AG09309 (cell line): ENCODE measurements at regions not wholly inside any gene's neighbourhood (a gene's known extent, or its start where the extent isn't known, plus 50 kb on each side); places are given as distances from the start of the nearest gene placed in this dataset.

ENCODE experiments used
- DNase-seq: peaks from one replicate; pipeline ENCODE4 v3.0.0-alpha.2; 2010; ENCODE audit warnings: low read depth
- H3K4me3 ChIP-seq: 2 replicates; pipeline ENCODE4 v1.5.1; 2011; ENCODE audit warnings: mild to moderate bottlenecking, low read depth, low read length, moderate library complexity; ENCODE audit not compliant: control insufficient read depth
- TF ChIP-seq, protein P1 (sequence below): IDR thresholded peaks from 2 replicates; pipeline ENCODE4 v1.5.1; 2011; ENCODE audit warnings: mild to moderate bottlenecking, low read depth, low read length, inconsistent platforms; ENCODE audit not compliant: insufficient read depth, control insufficient read depth; ENCODE audit errors: missing control alignments

DNA sequence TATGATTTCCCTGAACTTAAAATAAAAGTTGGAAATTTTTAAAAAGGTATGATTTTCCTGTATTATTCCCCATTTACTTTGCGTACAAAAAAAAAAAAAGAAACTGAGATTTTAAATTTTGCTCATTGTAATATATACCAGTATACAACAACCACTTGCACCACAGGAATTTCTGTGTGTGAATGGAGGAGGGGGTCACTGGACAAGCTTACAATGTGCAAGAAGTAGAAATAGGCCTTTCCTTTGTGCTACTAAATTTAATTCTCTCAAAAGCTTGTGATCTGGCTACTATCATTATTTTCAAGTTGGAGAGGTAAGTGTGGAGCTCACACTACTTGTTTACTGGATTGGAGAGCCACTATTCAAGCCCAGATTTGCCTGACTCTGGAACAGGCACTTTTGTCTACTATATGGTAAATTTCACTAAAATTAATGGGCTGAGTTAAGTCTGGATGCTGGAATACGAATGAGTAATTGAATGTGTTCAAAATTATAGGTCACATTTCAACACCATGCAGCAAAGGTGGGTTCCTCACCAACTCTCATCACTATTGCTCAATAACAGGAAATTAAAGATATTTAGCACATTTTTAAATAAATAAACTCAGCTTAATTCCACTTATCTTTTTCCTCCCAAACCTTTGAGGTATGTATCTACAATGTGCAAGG is 148.0 kb upstream of the MBNL1 start:
- no peak overlapping the region for H3K4me3 ChIP-seq
- TF ChIP-seq, protein P1, sequence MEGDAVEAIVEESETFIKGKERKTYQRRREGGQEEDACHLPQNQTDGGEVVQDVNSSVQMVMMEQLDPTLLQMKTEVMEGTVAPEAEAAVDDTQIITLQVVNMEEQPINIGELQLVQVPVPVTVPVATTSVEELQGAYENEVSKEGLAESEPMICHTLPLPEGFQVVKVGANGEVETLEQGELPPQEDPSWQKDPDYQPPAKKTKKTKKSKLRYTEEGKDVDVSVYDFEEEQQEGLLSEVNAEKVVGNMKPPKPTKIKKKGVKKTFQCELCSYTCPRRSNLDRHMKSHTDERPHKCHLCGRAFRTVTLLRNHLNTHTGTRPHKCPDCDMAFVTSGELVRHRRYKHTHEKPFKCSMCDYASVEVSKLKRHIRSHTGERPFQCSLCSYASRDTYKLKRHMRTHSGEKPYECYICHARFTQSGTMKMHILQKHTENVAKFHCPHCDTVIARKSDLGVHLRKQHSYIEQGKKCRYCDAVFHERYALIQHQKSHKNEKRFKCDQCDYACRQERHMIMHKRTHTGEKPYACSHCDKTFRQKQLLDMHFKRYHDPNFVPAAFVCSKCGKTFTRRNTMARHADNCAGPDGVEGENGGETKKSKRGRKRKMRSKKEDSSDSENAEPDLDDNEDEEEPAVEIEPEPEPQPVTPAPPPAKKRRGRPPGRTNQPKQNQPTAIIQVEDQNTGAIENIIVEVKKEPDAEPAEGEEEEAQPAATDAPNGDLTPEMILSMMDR: no peak
- DNase-seq: no peak

DNA sequence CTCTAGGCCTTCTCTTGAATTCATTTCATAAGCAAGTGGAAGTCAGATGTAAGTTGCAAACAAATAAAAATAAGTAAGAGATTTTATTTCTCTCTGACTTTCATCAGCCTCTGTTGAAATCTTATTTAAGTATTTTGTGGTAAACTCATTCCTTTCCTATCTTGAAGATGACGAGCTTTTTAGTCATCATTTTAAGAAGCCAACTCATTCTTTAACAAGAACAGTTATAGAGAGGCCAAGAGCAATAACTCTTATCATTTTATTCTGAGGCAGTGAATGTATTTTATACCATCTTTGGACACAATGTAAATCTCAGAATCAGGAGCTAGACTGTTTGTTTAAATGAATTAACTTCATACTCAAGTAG is 147.5 kb upstream of the MBNL1 start:
- TF ChIP-seq, protein P1: no peak
- H3K4me3 ChIP-seq: no peak overlapping the region
- peak; percentile 91 for DNase-seq

DNA sequence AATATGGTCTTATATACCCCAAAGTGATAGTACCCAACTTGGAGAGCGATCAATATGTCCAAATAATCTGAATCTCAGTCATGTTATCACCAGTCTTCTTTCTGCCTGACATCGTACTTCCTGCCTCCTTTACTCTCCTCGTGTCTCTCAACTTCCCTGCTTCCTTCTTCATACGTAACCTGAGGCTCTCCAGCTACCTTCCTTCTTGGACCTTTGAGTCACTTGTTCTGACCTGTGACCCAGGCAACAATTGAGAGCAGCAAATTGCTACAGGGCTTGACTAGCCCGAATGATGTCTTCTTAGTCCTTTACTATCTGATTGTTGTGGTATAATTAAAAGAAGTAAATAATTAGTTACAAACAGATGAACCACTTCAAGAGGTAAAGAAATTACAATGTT is 145.9 kb upstream of the MBNL1 start:
- TF ChIP-seq, protein P1: no peak
- no peak for DNase-seq
- H3K4me3 ChIP-seq: no peak overlapping the region

DNA sequence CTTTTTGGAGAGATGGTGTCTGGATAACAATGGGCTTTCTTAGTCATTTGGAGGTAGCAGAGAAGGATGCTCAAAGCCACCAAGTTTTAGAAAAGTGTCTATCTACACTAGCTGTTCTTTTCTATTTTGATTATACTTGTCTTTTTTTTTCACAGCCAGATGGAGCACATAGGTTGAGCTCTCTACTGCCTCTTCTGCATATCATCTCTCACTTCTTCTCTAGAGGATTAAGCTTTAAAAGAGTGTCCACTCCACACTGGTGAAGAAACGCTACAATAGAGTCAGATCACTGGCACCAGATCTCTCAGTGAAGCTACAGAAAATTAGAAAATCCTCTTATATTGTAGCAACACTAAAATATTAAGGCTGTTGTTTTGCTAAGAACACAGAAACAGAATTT is 145.3 kb upstream of the MBNL1 start:
- TF ChIP-seq, protein P1: peak; percentile 16
- no peak for DNase-seq
- no peak overlapping the region for H3K4me3 ChIP-seq

DNA sequence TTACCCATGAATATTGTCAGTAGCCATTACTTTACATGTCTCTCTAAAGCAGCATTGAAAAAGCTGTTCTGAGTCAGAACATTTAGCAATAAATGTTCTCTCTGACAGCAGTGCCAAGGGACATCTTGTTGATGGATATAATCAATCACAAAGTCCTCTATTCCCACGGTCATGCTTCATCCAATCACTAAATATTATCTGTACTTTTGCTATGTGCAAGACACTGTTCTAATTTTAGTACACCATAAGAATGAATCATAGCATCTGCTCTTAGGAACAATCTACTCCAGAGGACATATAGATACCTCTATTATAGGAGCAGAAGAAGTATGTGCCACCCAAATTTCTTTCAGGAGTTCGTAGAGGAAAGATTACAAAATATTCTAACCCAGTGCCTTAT is 142.5 kb upstream of the MBNL1 start:
- TF ChIP-seq, protein P1: no peak
- H3K4me3 ChIP-seq: no peak overlapping the region
- no peak for DNase-seq

DNA sequence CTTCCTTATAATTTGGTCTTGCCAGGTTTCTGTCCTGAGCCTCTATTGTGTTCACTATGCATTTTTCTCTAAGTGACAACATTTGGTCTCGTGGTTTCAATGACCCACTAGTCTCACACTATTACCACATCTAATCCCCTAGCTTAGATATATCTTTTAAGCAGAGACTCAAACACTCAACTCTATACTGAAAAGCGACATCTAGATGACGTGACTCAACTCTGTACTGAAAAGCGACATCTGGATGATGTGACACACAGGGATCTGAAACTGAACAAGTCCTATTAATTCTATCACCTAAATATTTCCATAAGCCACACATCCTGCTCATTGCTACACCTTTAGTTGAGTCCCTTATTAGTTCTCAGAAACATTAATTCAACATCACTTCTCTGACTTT is 141.7 kb upstream of the MBNL1 start:
- no peak for DNase-seq
- TF ChIP-seq, protein P1: no peak
- H3K4me3 ChIP-seq: no peak overlapping the region
